ENCODE measurements at regions not wholly inside any gene's neighbourhood (a gene's known extent, or its start where the extent isn't known, plus 50 kb on each side); places are given as distances from the start of the nearest gene placed in this dataset.

- Histone ChIP-seq H3K36me3 (ENCODE audit: control insufficient read depth, insufficient read depth, low read length) (no peaks in the 10 kb centered on the region), H3K27me3 (ENCODE audit: control insufficient read depth, insufficient read depth, low read length) (no peaks in the 10 kb centered on the region), H3K4me3 (ENCODE audit: low read depth, low read length) (no peak overlapping the region)
- TF ChIP-seq CTCF (IDR thresholded peaks at IDR 0.05; ENCODE audit: insufficient read depth, low read depth, low read length) = no peak
- CTCF ChIA-PET = interaction anchor here (1.8 kb wide), 1 partner anchor 9 kb away, joined by 3 read pairs; no protein-coding TSS in a partner anchor
- no peak for DNase-seq (ENCODE audit: low read depth)
- POLR2A ChIA-PET = no interaction called here
Measured at GRCh38 chr18:60111525-60111924, 211.7 kb downstream of the PMAIP1 start.

- Histone ChIP-seq H3K27me3 (ENCODE audit: control insufficient read depth, insufficient read depth, low read length) (no peaks in the 10 kb centered on the region), H3K36me3 (ENCODE audit: control insufficient read depth, insufficient read depth, low read length) (no peaks in the 10 kb centered on the region), H3K4me3 (ENCODE audit: low read depth, low read length) (no peak overlapping the region)
- TF ChIP-seq CTCF (IDR thresholded peaks at IDR 0.05; ENCODE audit: insufficient read depth, low read depth, low read length) = no peak
- POLR2A ChIA-PET = no interaction called here
- DNase-seq (ENCODE audit: low read depth) = no peak
- CTCF ChIA-PET = interaction anchor here (1.8 kb wide), 1 partner anchor 10 kb away, joined by 3 read pairs; no protein-coding TSS in a partner anchor
Measured at GRCh38 chr18:60110836-60111235, 211.0 kb downstream of the PMAIP1 start.

- ChIA-PET CTCF (no interaction called here), POLR2A (no interaction called here)
- no peak for TF ChIP-seq CTCF (IDR thresholded peaks at IDR 0.05; ENCODE audit: insufficient read depth, low read depth, low read length)
- H3K36me3 ChIP-seq (ENCODE audit: control insufficient read depth, insufficient read depth, low read length) = no peaks in the 10 kb centered on the region
- DNase-seq (ENCODE audit: low read depth) = no peak
- H3K4me3 ChIP-seq (ENCODE audit: low read depth, low read length) = no peak overlapping the region
- no peaks in the 10 kb centered on the region for H3K27me3 ChIP-seq (ENCODE audit: control insufficient read depth, insufficient read depth, low read length)
Measured at GRCh38 chr18:60100778-60101177, 201.0 kb downstream of the PMAIP1 start.

- POLR2A ChIA-PET = no interaction called here
- CTCF ChIA-PET = no interaction called here
- no peak for TF ChIP-seq CTCF (IDR thresholded peaks at IDR 0.05; ENCODE audit: insufficient read depth, low read depth, low read length)
- DNase-seq (ENCODE audit: low read depth) = no peak
- H3K4me3 ChIP-seq (ENCODE audit: low read depth, low read length) = no peak overlapping the region
- no peaks in the 10 kb centered on the region for H3K36me3 ChIP-seq (ENCODE audit: control insufficient read depth, insufficient read depth, low read length)
- no peaks in the 10 kb centered on the region for H3K27me3 ChIP-seq (ENCODE audit: control insufficient read depth, insufficient read depth, low read length)
Measured at GRCh38 chr18:60099709-60100108, 199.9 kb downstream of the PMAIP1 start.

GRCh38 chr18:60096428-60096827 lies 196.6 kb downstream of the PMAIP1 start:
- no peak for TF ChIP-seq CTCF (IDR thresholded peaks at IDR 0.05; ENCODE audit: insufficient read depth, low read depth, low read length)

More at GRCh38 chr18:60096428-60096827, 196.6 kb downstream of the PMAIP1 start:
- no peak for DNase-seq (ENCODE audit: low read depth)
- CTCF ChIA-PET = no interaction called here
- POLR2A ChIA-PET = no interaction called here
- no peak overlapping the region for H3K4me3 ChIP-seq (ENCODE audit: low read depth, low read length)
- no peaks in the 10 kb centered on the region for H3K36me3 ChIP-seq (ENCODE audit: control insufficient read depth, insufficient read depth, low read length)
- no peaks in the 10 kb centered on the region for H3K27me3 ChIP-seq (ENCODE audit: control insufficient read depth, insufficient read depth, low read length)

Measured in BJ (cell line).